ENCODE measurements at regions not wholly inside any gene's neighbourhood (a gene's known extent, or its start where the extent isn't known, plus 50 kb on each side); places are given as distances from the start of the nearest gene placed in this dataset.
A peak's percentile ranks its signal among the peaks of the same experiment; 100 is the strongest.

DNA sequence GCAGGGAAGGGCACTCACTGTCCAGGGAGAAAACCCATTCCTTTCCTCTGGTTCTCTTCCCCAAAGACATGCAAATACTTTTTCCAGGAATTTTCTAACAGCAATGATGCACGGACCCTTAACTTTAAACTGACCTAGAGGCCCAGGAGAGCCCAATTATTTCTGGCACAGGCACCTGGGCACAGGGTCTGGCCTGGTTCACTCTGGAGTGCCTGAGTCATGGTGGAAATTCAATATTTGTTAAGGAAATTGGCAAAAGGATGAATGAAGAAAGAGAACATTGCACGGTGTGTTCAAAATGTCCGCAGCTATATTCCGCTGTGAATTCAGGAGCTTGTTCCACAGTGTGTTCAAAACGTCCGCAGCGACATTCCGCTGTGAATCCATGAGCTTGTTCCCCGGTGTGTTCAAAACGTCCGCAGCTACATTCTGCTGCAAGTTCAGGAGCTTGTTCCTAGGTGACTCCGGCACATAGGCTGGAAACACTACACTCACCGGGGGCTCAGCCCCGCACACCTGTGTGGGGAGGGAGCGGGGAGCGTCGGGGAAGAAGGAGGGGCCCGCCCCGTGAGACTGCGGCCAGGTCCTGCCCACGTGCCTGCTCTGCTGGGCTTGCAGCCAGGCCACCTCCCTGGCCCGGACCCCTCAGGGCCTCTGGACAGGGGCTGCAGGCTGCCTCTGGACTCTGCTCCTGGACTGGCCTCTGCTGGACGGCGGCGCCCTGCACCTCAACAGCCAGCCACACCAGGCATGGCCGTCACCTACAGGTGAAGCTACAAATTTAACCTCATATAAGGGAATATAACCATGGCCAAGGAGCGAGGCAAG lies 72.0 kb upstream of the FAM20C start:
- Histone ChIP-seq H3K27me3 (ENCODE audit: insufficient read depth, low read length) (no peaks in the 10 kb centered on the region), H3K9me3 (ENCODE audit: insufficient read depth, low read depth, low read length) (no peaks in the 10 kb centered on the region), H4K20me1 (ENCODE audit: insufficient read depth, low read length) (no peaks in the 10 kb centered on the region), H3K27ac (ENCODE audit: low read depth, low read length) (no peak overlapping the region), H2AFZ (ENCODE audit: low read depth, low read length) (no peak overlapping the region), H3K4me3 (ENCODE audit: insufficient read depth, low read depth, low read length) (no peak overlapping the region), H3K36me3 (ENCODE audit: insufficient read depth, low read length) (no peaks in the 10 kb centered on the region), H3K79me2 (ENCODE audit: insufficient read depth, low read length) (no peaks in the 10 kb centered on the region), H3K4me2 (ENCODE audit: low read length) (no peak overlapping the region), H3K9ac (ENCODE audit: low read length) (no peak overlapping the region), H3K4me1 (ENCODE audit: insufficient read depth, low read length) (peaks cover 3% of the 10 kb centered on the region)
- Mint-ChIP-seq H3K4me3 (ENCODE audit: unreplicated experiment) (no peak overlapping the region), H3K27me3 (ENCODE audit: low read depth, unreplicated experiment) (peaks cover 57% of the 10 kb centered on the region), H3K27ac (ENCODE audit: unreplicated experiment) (no peak overlapping the region), H3K36me3 (ENCODE audit: low read depth, unreplicated experiment) (no peaks in the 10 kb centered on the region), H3K4me1 (ENCODE audit: low read depth, unreplicated experiment) (no peaks in the 10 kb centered on the region), H3K9me3 (ENCODE audit: unreplicated experiment) (peaks cover 1% of the 10 kb centered on the region)
- DNase-seq (ENCODE audit: low read depth), result no peak
- no peak for FAIRE-seq
- TF ChIP-seq EZH2 (IDR thresholded peaks at IDR 0.05; ENCODE audit: insufficient read depth, low read length) (no peak), CTCF (IDR thresholded peaks at IDR 0.05; ENCODE audit: insufficient read depth, low read depth, low read length) (no peak)

DNA sequence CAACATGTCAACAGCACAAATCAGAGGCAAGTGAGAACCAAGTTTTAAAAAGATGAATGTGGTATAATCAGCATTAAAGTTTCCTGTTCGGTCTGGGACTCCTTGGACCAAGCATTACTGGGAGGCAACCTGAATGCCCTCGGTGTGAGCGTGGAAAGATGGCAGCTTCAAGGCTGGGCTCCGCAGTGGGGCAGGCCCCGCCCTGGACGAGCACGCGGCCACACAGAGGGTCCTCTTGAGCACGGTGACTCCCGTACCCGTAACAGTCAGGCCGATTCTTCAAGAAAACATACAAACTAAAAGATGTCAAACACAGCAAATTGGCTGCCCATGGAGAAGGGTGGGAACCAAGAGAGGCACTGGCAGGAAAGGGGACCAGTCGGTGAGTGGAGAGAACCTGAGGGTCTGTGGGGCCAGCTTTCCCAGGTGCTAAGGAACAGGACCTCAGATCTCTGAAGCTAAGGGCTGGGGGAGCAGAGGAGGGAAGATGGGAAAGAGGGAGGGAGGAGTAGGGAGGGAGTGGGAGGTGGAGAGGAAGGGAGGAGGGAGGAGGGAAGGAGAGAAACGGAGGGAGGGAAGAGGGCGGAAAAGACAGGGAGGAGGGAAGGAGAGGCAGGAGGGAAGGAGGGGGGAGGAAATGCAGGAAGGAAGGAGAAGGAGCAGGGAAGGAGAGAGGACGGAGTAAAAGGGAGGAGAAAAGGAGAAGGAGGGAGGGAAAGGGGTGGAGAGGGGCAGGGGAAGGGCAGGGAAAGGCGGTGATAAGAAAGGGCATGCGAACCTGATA lies 71.2 kb upstream of the FAM20C start:
- Histone ChIP-seq H3K79me2 (ENCODE audit: insufficient read depth, low read length) (no peaks in the 10 kb centered on the region), H3K36me3 (ENCODE audit: insufficient read depth, low read length) (no peaks in the 10 kb centered on the region), H3K9ac (ENCODE audit: low read length) (no peak overlapping the region), H3K4me2 (ENCODE audit: low read length) (no peak overlapping the region), H3K27ac (ENCODE audit: low read depth, low read length) (no peak overlapping the region), H3K4me3 (ENCODE audit: insufficient read depth, low read depth, low read length) (no peak overlapping the region), H2AFZ (ENCODE audit: low read depth, low read length) (peak overlapping the region; percentile 2), H3K4me1 (ENCODE audit: insufficient read depth, low read length) (peaks cover 3% of the 10 kb centered on the region), H3K27me3 (ENCODE audit: insufficient read depth, low read length) (no peaks in the 10 kb centered on the region), H3K9me3 (ENCODE audit: insufficient read depth, low read depth, low read length) (no peaks in the 10 kb centered on the region), H4K20me1 (ENCODE audit: insufficient read depth, low read length) (no peaks in the 10 kb centered on the region)
- DNase-seq (ENCODE audit: low read depth) (no peak), FAIRE-seq (no peak)
- H3K9me3 Mint-ChIP-seq (ENCODE audit: unreplicated experiment), result no peaks in the 10 kb centered on the region
- no peak overlapping the region for H3K4me3 Mint-ChIP-seq (ENCODE audit: unreplicated experiment)
- no peaks in the 10 kb centered on the region for H3K36me3 Mint-ChIP-seq (ENCODE audit: low read depth, unreplicated experiment)
- H3K27me3 Mint-ChIP-seq (ENCODE audit: low read depth, unreplicated experiment), result peaks cover 54% of the 10 kb centered on the region
- no peaks in the 10 kb centered on the region for H3K4me1 Mint-ChIP-seq (ENCODE audit: low read depth, unreplicated experiment)
- no peak for TF ChIP-seq EZH2 (IDR thresholded peaks at IDR 0.05; ENCODE audit: insufficient read depth, low read length)
- TF ChIP-seq CTCF (IDR thresholded peaks at IDR 0.05; ENCODE audit: insufficient read depth, low read depth, low read length), result no peak
- H3K27ac Mint-ChIP-seq (ENCODE audit: unreplicated experiment), result no peak overlapping the region
